ENCODE measurements at regions not wholly inside any gene's neighbourhood (a gene's known extent, or its start where the extent isn't known, plus 50 kb on each side); places are given as distances from the start of the nearest gene placed in this dataset.
"Not testable (repeated sequence)": the region's sequence is repeated elsewhere in the genome, so short reads cannot be mapped to it uniquely, and the experiment has no call there.

DNA sequence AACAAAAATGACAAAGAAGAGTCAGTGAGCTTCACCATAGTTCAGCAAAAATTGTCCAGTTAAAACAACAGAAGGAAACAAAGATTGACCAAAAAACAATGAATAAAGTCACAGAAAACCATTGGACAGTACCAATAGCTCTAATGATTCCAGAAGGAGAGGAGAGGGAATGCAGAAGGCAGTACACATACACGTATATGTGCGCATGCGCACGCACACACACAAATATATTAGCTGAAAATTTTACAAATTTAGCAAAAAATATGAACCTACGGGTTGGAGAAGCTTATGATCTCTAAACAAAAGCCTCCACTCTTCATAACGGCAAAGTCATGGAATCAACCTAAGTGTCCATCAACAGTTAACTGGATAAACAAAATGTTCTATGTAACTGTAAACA lies 120.3 kb upstream of the MON1B start:
- DNase-seq: no peak

GRCh38 chr16:77076839-77077238 lies 114.2 kb upstream of the MON1B start:
- DNase-seq: no peak

DNA sequence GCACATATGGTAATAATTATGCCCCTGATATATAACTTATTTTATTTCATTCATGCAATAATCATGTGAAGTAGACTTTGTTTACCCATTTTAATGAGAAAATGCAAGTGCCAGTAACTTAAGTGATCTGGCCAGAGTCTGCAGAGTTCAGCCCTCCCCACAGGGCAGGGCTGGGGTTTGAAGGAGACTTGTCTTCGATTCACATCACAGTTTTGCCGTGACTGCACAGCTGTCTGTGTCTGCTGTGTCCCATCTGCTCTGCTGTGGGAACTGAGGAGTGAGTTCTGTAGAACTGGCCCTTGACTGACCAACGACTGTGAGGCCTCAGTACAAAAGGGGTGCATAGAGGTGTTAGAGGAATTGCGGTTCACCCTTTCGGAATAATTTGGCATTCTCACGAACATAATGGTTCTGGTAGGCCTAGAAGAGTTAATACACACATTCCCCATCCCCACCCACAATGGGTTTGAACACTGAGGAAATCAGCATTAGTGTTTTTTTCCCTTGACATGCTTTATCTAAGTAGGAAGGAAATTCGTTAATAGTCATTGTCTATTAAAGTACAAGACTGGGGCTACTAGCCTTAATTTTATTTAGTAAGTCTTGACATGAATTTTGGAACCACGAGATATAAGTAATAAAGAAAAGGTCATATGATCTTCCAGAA lies 113.6 kb upstream of the MON1B start:
- DNase-seq: no peak

DNA sequence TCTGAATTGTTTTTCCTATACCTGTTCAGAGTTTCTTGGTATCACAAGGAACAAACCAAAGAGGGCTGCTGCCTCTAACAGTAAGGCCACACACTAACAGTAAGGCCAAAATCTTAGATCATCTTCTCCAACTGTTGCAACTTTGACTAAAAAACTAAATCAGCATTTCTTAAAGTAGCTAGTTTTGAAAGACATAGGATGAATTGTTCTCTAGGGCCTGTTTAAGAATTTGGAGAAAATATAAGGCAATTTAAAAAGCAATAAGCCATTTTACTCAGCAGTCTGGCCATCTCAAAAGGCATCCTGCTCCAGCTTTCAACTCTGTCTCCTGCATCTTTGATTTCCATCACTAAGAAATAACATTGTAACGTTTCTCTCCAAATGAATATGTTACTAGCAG lies 105.0 kb upstream of the MON1B start:
- DNase-seq: no peak

- DNase-seq: no peak
Measured at GRCh38 chr16:77090062-77090461, 100.9 kb upstream of the MON1B start.

- no peak for DNase-seq
Measured at GRCh38 chr16:77093309-77093708, 97.7 kb upstream of the MON1B start.

GRCh38 chr16:77093999-77094398 lies 97.0 kb upstream of the MON1B start:
- DNase-seq: no peak

DNA sequence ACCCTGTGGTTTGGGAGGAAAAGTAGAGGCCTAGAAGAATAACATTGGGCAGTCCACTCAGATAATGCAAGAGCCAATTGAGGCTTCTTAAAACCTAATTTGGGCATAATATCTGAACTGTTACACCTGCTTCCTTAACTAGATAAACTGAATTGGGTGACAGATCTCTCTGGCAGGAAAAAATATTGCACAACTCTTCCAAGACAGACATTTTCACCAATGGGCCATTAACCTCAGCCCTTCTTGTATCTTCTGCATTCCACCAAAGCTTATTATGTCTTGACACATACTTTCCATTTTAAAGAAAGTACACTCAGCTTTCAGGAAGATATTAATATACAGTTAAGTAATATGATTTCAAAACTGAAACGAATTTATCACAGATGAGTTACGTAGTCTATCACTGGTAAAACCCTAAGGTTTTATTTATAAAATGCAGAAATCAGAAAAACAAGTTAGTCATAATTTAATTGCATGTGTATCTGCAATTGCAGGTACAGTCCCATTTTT lies 79.9 kb upstream of the MON1B start:
- DNase-seq: no peak

DNA sequence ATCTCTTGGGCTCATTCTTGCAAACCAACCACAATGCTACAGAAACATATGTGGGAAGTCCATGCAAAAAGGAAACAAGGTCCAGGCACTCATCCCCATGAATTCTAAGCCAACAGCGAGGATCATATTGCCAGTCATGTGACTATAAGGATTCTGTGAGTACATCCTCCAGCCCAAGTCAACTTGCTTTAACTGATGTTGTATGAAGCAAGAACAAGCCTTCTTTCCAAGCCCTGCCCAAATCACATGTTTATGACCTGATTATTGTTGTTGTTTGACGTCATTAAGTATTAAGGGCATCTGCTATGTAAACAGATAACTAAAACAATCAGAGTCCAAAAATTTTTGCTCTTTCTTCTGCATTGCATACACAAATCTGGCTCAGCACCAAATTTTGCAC lies 78.2 kb upstream of the MON1B start:
- no peak for DNase-seq

- DNase-seq: no peak
Measured at GRCh38 chr16:77113835-77114234, 77.2 kb upstream of the MON1B start.

DNA sequence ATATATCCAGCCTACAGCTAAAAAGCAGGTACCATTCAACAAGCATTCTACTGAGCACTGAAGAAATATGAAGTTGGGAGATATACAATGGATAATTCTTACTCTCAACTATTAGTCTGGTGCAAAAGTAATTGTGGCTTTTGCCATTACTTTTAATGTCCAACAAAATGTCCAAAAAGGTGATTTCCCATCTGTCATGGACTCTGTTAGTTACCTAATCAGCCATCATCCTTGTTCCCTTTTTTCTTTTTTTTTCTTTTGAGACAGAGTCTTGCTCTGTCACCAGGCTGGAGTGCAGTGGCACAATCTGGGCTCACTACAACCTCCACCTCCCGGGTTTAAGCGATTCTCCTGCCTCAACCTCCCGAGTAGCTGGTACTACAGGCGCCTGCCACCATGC lies 76.6 kb upstream of the MON1B start:
- not testable (repeated sequence) for DNase-seq

DNA sequence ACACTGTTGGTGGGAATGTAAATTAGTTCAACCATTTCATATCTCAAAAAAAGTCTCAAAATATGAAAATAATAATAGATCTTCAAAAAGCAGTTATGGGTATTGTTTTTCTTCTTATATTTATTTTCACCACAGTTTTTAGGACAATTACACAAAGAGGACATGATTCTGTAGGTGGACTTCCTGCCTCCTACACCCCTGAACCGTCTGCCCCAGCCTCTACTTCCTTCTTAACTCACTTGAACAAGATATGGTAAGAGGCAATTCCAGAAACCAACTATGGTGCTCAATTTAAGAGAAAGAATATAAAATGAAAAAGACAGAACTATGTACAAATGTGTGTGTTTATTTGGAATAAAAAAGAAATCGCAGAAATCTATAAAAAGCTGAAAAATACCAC lies 74.1 kb upstream of the MON1B start:
- no peak for DNase-seq

DNA sequence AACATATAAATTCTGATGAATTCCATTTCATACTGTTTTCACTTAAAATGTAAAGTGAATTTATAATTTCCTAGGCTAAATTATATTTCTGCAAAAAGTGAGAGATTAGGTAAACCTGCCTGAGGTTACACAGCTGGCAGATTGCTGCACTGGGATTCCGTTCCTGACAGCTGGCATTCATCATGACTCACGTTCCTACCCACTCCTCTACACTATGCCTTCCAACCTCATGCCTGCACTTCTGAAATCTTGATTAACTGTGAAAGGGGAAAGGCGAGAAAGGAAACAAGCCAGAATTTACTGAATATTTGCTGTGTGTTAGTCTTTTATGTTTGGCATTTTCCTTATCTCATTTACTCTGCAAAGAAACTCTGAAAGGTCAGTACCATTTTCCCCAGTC lies 73.3 kb upstream of the MON1B start:
- DNase-seq: no peak

DNA sequence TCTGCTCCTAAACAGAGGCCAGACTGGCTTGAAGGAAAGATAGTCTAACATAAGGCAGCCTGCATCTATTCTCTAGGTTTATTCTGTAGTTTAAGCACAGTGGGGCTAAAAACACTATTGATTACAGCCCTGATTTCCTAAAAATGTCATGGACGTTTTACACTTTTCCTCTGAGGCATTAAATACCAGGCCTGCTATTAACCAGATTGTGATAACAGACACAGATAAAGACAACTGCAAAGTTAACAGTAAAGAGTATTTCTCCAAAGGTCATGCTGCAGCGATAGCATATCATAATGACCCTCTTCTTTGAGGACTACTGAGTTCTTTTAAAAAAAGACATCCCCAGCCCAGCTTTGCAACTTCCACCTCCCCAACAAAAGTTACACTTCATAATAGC lies 59.6 kb upstream of the MON1B start:
- DNase-seq: no peak

- no peak for DNase-seq
Measured at GRCh38 chr16:77132051-77132618, 58.9 kb upstream of the MON1B start.

DNA sequence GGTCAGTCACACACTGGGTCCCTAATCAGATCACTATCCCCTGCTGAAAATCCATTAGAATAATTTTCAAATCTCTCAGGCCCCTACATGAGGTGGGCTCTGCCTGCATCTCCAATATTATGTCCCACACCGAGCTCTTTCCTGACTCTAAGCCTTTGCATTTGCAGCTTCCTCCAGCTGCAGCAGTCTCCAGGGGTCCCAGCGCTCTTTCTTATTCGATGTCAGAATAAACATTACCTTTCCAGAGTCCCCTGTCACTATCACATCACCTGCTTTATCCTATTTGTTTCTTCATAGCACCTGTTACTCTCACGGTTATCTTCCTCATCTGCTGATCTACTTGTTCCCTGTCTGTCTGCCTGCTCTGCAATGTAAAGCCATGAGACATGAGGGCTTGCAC lies 57.3 kb upstream of the MON1B start:
- DNase-seq: peak in 1 of 3 experiments; percentile 10

DNA sequence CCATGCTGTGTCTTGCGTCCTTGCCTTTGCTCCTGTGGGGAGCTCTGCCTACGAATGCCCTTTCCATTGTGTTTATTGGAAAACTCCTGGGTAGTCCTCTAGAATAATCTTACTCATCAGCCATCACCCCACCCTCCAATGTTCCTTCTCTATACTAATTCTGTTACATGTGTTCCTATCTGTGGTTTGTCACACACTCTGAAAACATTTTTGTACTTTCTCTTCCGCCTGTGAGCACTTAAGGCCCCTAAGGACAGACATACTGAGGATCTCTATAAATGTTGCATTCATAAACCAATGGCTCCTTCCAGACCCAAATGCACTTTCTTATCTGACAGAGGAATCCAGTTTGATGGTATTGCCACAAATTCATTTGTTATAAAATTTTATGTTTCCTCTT lies 53.9 kb upstream of the MON1B start:
- no peak for DNase-seq

All from NCI-H1417 (cell line).